HG03097 (cell line): ENCODE measurements at regions not wholly inside any gene's neighbourhood (a gene's known extent, or its start where the extent isn't known, plus 50 kb on each side); places are given as distances from the start of the nearest gene placed in this dataset.
A peak's percentile ranks its signal among the peaks of the same experiment; 100 is the strongest.

ENCODE experiments used
- ATAC-seq: cut with Tn5 transposase; IDR thresholded peaks from one replicate; pipeline ENCODE4 v1.9.1; 2021; ENCODE audit not compliant: unreplicated experiment, low FRiP score

GRCh38 chr6:12379181-12379580 lies 89.0 kb downstream of the EDN1 start:
- ATAC-seq: no peak

- ATAC-seq: no peak
Observed at GRCh38 chr6:12381587-12381986, 91.4 kb downstream of the EDN1 start.

GRCh38 chr6:12383448-12383847 lies 93.3 kb downstream of the EDN1 start:
- ATAC-seq: peak; percentile 83

- ATAC-seq: no peak
Observed at GRCh38 chr6:12384357-12384912, 94.3 kb downstream of the EDN1 start.

- ATAC-seq: no peak
Observed at GRCh38 chr6:12385316-12385715, 95.2 kb downstream of the EDN1 start.

- ATAC-seq: no peak
Observed at GRCh38 chr6:12386816-12387215, 96.7 kb downstream of the EDN1 start.

GRCh38 chr6:12391472-12391871 lies 101.3 kb downstream of the EDN1 start:
- no peak for ATAC-seq

GRCh38 chr6:12392490-12392889 lies 102.3 kb downstream of the EDN1 start:
- no peak for ATAC-seq

GRCh38 chr6:12393100-12393499 lies 102.9 kb downstream of the EDN1 start:
- ATAC-seq: no peak

- no peak for ATAC-seq
Observed at GRCh38 chr6:12394170-12394569, 104.0 kb downstream of the EDN1 start.

- ATAC-seq: no peak
Observed at GRCh38 chr6:12395898-12396297, 105.7 kb downstream of the EDN1 start.

GRCh38 chr6:12401200-12401599 lies 111.0 kb downstream of the EDN1 start:
- ATAC-seq: no peak

GRCh38 chr6:12403201-12403826 lies 113.2 kb downstream of the EDN1 start:
- ATAC-seq: no peak

GRCh38 chr6:12403947-12404647 lies 113.9 kb downstream of the EDN1 start:
- no peak for ATAC-seq

GRCh38 chr6:12404651-12405050 lies 114.5 kb downstream of the EDN1 start:
- no peak for ATAC-seq

- no peak for ATAC-seq
Observed at GRCh38 chr6:12408752-12409151, 118.6 kb downstream of the EDN1 start.

GRCh38 chr6:12410946-12411345 lies 120.8 kb downstream of the EDN1 start:
- no peak for ATAC-seq

- no peak for ATAC-seq
Observed at GRCh38 chr6:12414096-12414675, 124.0 kb downstream of the EDN1 start.

- no peak for ATAC-seq
Observed at GRCh38 chr6:12415980-12416598, 125.9 kb downstream of the EDN1 start.

GRCh38 chr6:12417191-12417590 lies 127.0 kb downstream of the EDN1 start:
- ATAC-seq: no peak

GRCh38 chr6:12418946-12419345 lies 128.8 kb downstream of the EDN1 start:
- no peak for ATAC-seq
